RWPE2 (cell line): ENCODE measurements at regions not wholly inside any gene's neighbourhood (a gene's known extent, or its start where the extent isn't known, plus 50 kb on each side); places are given as distances from the start of the nearest gene placed in this dataset.

Experiments
- ATAC-seq: fragments of 200-7000 bp; cut with Tn5 transposase; 3 replicates; pipeline ENCODE4 v1.9.1; 2021; ENCODE audit warnings: low read depth
- DNase-seq: peaks from one replicate; pipeline ENCODE4 v3.0.0-alpha.2; 2020; ENCODE audit warnings: low spot score
- H3K27ac ChIP-seq: fragments of 450-650 bp; 2 replicates; pipeline ENCODE4 v1.5.1; 2017; ENCODE audit warnings: mild to moderate bottlenecking; ENCODE audit not compliant: poor library complexity, severe bottlenecking
- H3K27me3 ChIP-seq: fragments of 250-450 bp; sonication (Bioruptor Pico); 2 replicates; pipeline ENCODE4 v1.5.1; 2021; ENCODE audit warnings: mild to moderate bottlenecking, moderate library complexity; ENCODE audit not compliant: insufficient read depth, poor library complexity, severe bottlenecking
- H3K36me3 ChIP-seq: fragments of 250-450 bp; sonication (Bioruptor Pico); 2 replicates; pipeline ENCODE4 v1.5.1; 2020; ENCODE audit warnings: low read depth, mild to moderate bottlenecking, moderate library complexity
- H3K4me1 ChIP-seq: fragments of 250-450 bp; sonication (Bioruptor Pico); 2 replicates; pipeline ENCODE4 v1.5.1; 2021; ENCODE audit warnings: mild to moderate bottlenecking, moderate library complexity; ENCODE audit not compliant: insufficient read depth, poor library complexity, severe bottlenecking
- H3K4me3 ChIP-seq: fragments of 250-450 bp; sonication (Bioruptor Pico); 2 replicates; pipeline ENCODE4 v1.5.1; 2021; ENCODE audit warnings: mild to moderate bottlenecking, moderate library complexity; ENCODE audit not compliant: severe bottlenecking
- H3K9me3 ChIP-seq: fragments of 250-450 bp; sonication (Bioruptor Pico); 2 replicates; pipeline ENCODE4 v1.5.1; 2021; ENCODE audit warnings: mild to moderate bottlenecking, moderate library complexity; ENCODE audit not compliant: severe bottlenecking
- CTCF ChIP-seq: fragments of 450-650 bp; IDR thresholded peaks from one replicate; pipeline ENCODE4 v1.5.1; 2017; ENCODE audit warnings: mild to moderate bottlenecking, moderate library complexity; ENCODE audit not compliant: poor library complexity, severe bottlenecking

GRCh38 chr13:79646880-79647279 lies 165.9 kb downstream of the NDFIP2 start:
- Histone ChIP-seq H3K27me3 (no peaks in the 10 kb centered on the region), H3K9me3 (no peaks in the 10 kb centered on the region), H3K4me1 (peaks cover 17% of the 10 kb centered on the region), H3K4me3 (no peak overlapping the region), H3K27ac (peak overlapping the region; percentile 79), H3K36me3 (no peaks in the 10 kb centered on the region)
- TF ChIP-seq CTCF, result no peak
- ATAC-seq (no peak), DNase-seq (no peak)

GRCh38 chr13:79645569-79645968 lies 164.6 kb downstream of the NDFIP2 start:
- Histone ChIP-seq H3K4me1 (peaks cover 17% of the 10 kb centered on the region), H3K27ac (no peak overlapping the region), H3K36me3 (no peaks in the 10 kb centered on the region), H3K27me3 (no peaks in the 10 kb centered on the region), H3K9me3 (no peaks in the 10 kb centered on the region), H3K4me3 (no peak overlapping the region)
- no peak for ATAC-seq
- no peak for DNase-seq
- TF ChIP-seq CTCF, result no peak

GRCh38 chr13:79642596-79642995 lies 161.6 kb downstream of the NDFIP2 start:
- TF ChIP-seq CTCF, result no peak
- Histone ChIP-seq H3K4me1 (peaks cover 8% of the 10 kb centered on the region), H3K27me3 (no peaks in the 10 kb centered on the region), H3K4me3 (no peak overlapping the region), H3K36me3 (no peaks in the 10 kb centered on the region), H3K9me3 (no peaks in the 10 kb centered on the region), H3K27ac (no peak overlapping the region)
- no peak for ATAC-seq
- no peak for DNase-seq

- Histone ChIP-seq H3K27me3 (no peaks in the 10 kb centered on the region), H3K9me3 (no peaks in the 10 kb centered on the region), H3K36me3 (no peaks in the 10 kb centered on the region), H3K27ac (no peak overlapping the region), H3K4me3 (no peak overlapping the region), H3K4me1 (no peaks in the 10 kb centered on the region)
- no peak for ATAC-seq
- DNase-seq, result no peak
- no peak for TF ChIP-seq CTCF
These were observed 156.3 kb downstream of the NDFIP2 start for GRCh38 chr13:79637133-79637763.

GRCh38 chr13:79631051-79631659 lies 150.2 kb downstream of the NDFIP2 start:
- TF ChIP-seq CTCF, result peak; percentile 77
- DNase-seq, result peak; percentile 64

More at GRCh38 chr13:79631051-79631659, 150.2 kb downstream of the NDFIP2 start:
- Histone ChIP-seq H3K27ac (peak overlapping the region; percentile 14), H3K36me3 (no peaks in the 10 kb centered on the region), H3K4me1 (peaks cover 10% of the 10 kb centered on the region), H3K9me3 (no peaks in the 10 kb centered on the region), H3K27me3 (no peaks in the 10 kb centered on the region), H3K4me3 (no peak overlapping the region)
- ATAC-seq, result peak; percentile 100
